ENCODE measurements at regions not wholly inside any gene's neighbourhood (a gene's known extent, or its start where the extent isn't known, plus 50 kb on each side); places are given as distances from the start of the nearest gene placed in this dataset.

DNA sequence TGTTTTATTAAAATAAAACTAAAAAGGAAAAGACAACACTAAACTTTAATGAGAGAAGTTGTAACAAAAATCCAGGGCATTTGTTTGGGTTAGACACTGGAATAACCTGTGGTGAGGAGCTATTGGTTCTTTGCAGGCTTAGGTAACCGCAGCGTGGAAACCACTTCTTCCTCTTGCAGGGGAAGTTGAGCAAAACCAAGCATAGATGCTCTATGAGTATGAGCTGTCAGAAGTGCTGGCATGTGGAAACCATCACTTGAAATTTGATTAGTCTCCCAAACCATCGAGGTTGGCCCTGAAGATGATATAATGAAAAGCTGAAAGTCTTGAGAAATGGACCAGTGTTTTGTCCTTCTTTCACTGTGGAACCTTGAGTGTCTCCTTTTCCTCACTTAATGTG, 127.1 kb upstream of the RBMS3 start:
- in situ Hi-C loops (cut with MboI) (no loop called here), intact Hi-C loops (cut with micrococcal nuclease; ENCODE audit: unreplicated experiment) (loop anchor here (5.0 kb wide), 1 partner anchor 237 kb away; no protein-coding TSS in a partner anchor)
- ChIA-PET SMC1A (ENCODE audit: uncharacterized antibody, unreplicated experiment) (interaction anchor here (0.6 to 3.2 kb wide), 7 partner anchors 10 to 889 kb away, joined by 3 to 9 read pairs (median 3); no protein-coding TSS in a partner anchor), RAD21 (ENCODE audit: unreplicated experiment) (no interaction called here), CTCF (interaction anchor here (1.4 to 2.4 kb wide), 2 partner anchors 9 to 273 kb away, joined by 4 to 6 read pairs; no protein-coding TSS in a partner anchor), POLR2A (no interaction called here)
- peak; percentile 15 for DNase-seq (ENCODE audit: low read depth, low spot score)
- Histone ChIP-seq H3K27ac (ENCODE audit: control insufficient read depth, insufficient read depth) (no peak overlapping the region), H2AFZ (ENCODE audit: control insufficient read depth, low read depth, low read length) (no peak overlapping the region), H3K36me3 (ENCODE audit: control insufficient read depth in 2 of 2, insufficient read depth in 2 of 2, low read length in 1 of 2) (no peaks in the 10 kb centered on the region), H3K27me3 (replicated peaks in 1 of 2; ENCODE audit: control insufficient read depth in 2 of 2, insufficient read depth in 2 of 2, low read length in 1 of 2) (no peaks in the 10 kb centered on the region), H3K4me2 (ENCODE audit: control insufficient read depth, insufficient read depth) (no peak overlapping the region), H3K79me2 (ENCODE audit: control insufficient read depth, insufficient read depth, low read length) (no peaks in the 10 kb centered on the region), H3K4me3 (no peak overlapping the region), H4K20me1 (ENCODE audit: control insufficient read depth, insufficient read depth) (no peaks in the 10 kb centered on the region), H3K4me1 (ENCODE audit: control insufficient read depth, insufficient read depth, low read length) (no peaks in the 10 kb centered on the region), H3K9me3 (replicated peaks; ENCODE audit: control insufficient read depth, insufficient read depth, low read length) (no peaks in the 10 kb centered on the region), H3K9ac (ENCODE audit: control insufficient read depth, insufficient read depth, low read length) (no peak overlapping the region)
- no peak for FAIRE-seq
- peak; percentile 50 for ATAC-seq
- TF ChIP-seq NR2C2 (IDR thresholded peaks at IDR 0.05; ENCODE audit: borderline replicate concordance, control insufficient read depth, insufficient read length, low read depth) (no peak), RUNX3 (IDR thresholded peaks at IDR 0.05; ENCODE audit: low read length) (peak; percentile 78), TCF7 (IDR thresholded peaks at IDR 0.05; ENCODE audit: borderline replicate concordance) (no peak), ETV6 (conservative IDR thresholded peaks at IDR 0.05 in 1 of 2, IDR thresholded peaks at IDR 0.05 in 1 of 2; ENCODE audit: borderline replicate concordance in 1 of 2, low read depth in 1 of 2) (peak in 1 of 2 experiments; percentile 56; a peak in 1 of 4 replicates), EP300 (IDR thresholded peaks at IDR 0.05; ENCODE audit: borderline replicate concordance in 1 of 2, control insufficient read depth in 1 of 2, low read depth in 2 of 2, low read length in 2 of 2) (no peak), NR2F1 (conservative IDR thresholded peaks at IDR 0.05) (no peak), SPI1 (IDR thresholded peaks at IDR 0.05; ENCODE audit: borderline replicate concordance, insufficient read depth, low read depth, low read length) (peak; percentile 28; the same call in 1 of the 2 replicates), NR2C1 (IDR thresholded peaks at IDR 0.05) (no peak), ZNF384 (IDR thresholded peaks at IDR 0.05; ENCODE audit: borderline replicate concordance, low read depth, low read length) (no peak), SRF (IDR thresholded peaks at IDR 0.05; ENCODE audit: low read depth in 2 of 2, low read length in 2 of 2) (no peak)
- TF ChIP-seq, protein P1, sequence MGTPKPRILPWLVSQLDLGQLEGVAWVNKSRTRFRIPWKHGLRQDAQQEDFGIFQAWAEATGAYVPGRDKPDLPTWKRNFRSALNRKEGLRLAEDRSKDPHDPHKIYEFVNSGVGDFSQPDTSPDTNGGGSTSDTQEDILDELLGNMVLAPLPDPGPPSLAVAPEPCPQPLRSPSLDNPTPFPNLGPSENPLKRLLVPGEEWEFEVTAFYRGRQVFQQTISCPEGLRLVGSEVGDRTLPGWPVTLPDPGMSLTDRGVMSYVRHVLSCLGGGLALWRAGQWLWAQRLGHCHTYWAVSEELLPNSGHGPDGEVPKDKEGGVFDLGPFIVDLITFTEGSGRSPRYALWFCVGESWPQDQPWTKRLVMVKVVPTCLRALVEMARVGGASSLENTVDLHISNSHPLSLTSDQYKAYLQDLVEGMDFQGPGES (IDR thresholded peaks at IDR 0.05): no peak
- 2% methylated on average over 3 of the region's 3 CpGs for WGBS (ENCODE audit: insufficient coverage, insufficient replicate concordance, low lambda C conversion rate, missing lambda C conversion rate)
- no TSS peak for BruUV-seq (replicated peaks)

Measured in GM12878 (cell line).